GOT3 (cell line): ENCODE measurements at regions not wholly inside any gene's neighbourhood (a gene's known extent, or its start where the extent isn't known, plus 50 kb on each side); places are given as distances from the start of the nearest gene placed in this dataset.

Source experiments
- DNase-seq: peaks from one replicate; lab custom pipeline; 2025; ENCODE audit warnings: mixed read lengths; lab: John Stamatoyannopoulos, UW

DNA sequence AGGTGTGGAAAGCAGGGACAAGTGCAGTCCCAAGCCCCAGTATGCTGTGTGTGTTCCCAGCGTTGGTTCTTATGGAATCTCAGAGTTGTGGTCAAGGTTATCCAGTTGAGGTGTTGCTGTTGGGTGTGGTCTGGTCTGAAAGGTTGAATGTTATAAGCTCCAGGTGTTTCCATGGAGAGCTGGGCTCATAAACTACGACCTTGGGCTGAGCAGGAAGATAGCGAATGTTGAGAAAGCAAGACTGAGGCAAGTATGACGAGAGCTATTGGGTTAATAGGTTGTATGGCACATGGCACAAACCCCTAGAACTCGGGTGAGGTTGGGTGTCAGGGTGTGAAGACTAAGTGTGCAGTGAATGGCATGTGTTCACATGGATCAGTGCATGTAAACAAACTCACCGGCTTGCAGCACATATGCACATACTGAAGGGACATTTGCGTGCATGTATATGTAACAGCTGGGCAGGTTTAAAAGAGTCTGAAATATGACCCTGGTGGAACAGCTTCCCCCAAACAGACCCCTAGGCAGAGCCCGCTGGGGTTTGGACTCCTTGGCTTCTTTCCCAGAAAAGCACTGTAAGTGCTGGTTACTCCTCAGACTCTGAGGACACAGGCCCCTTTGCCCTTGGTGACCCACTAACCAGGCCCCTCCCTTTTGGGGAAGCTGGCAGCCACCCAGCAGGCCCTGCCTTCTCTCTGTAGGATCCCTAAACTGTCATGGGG is 117.5 kb downstream of the NAV1 start:
- DNase-seq: peak; percentile 74

DNA sequence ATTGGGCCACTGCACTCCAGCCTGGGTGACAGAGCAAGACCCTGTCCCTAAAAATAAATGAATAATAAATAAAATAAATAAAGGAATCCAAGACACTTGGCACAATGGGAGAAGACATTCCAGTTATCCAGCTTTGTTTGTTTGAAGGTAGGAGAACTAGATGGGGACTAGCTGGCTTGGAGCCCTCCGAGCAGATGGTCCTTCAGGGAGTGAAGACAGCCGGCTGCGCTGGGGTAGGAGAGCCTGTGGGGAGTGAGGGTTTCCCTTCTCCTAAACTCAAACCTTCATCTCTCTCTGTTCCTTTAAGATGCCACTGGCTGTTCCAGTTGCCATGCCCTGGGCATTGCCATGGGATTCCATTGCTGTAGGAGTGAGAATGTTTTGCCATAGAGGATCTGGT is 120.6 kb downstream of the NAV1 start:
- DNase-seq: no peak

DNA sequence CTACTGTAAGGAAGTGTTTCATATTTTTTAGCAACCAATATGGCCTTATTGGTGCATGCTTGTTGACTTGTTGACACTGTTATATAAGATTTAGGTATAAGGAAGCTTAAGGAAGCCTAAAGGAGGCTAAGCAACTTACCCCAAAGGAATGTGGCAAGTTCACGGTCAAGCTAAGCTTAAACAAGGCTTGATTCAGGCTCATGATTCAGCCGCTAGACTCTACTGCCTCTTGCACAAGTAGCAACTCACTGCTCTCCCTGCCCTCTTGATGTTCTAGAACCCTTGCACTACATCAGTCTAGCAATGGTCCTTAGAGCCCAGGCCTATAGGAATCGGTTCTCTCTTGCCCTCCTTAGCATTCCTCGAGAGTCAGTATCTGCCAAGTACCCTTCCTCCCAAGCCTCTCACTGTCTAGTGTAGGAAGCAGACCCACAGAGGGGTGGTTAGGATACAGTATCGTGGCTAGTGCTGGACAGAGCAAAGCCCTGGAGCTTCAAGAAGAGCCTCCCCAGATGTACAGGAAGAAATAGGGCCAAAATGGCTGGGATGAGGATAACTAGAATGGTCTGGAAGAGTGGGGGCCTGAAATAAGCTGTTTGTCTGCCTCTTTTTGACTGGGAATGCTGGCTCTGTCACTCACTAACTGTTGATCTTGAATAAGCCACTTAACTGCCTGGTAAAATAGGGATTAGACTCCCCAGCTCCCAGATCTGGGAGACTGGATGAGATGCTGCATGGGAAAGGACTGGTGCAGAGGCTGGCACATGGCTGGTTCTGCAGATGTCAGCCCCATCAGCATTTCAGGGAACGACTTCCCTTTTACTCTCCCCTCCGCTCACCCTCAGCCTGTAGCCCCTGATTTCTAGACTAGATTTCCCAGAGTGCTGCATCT is 122.2 kb downstream of the NAV1 start:
- no peak for DNase-seq

DNA sequence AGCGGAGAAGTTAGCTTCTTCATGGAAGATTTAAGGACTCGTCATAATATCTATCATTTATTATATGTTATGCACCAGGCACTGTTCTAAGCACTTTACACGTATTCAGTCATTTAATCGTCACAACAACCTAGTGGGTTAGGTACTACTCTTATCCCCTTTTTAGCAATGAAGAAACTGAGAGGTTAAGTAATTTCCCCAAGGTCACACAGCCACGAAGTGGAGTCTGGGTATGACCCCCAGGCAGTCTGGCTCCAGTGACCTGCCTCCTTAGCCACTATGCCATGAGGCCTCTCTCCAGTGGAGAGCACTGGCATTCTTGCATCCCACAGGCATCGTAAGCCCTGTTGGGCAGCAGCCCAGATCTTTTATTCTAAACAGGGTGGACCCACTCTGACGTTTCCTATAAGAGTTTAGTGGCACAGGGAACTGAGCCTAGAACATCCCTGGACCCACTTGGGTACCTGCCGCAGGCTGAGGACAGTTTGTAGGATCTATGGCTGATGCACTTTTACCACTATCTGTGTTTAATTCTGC is 123.0 kb downstream of the NAV1 start:
- no peak for DNase-seq

DNA sequence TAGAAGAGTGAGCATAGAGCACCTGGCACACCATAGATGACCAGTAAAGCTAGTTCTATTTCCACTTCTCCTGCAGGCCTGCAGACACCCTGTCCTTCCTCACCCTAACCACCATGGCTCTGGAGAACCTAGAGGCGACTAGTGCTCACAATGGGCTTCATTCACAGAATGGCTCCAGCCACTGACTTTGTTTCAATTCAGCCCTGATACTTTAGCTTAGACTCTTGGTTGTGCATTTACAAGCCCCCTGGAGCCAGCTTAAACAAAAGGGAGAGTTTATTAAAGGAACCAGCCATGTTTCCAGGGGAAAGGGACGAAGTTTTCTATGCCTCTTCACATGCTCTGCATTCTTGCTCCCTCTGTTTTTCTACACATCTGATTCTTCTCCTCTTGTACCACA is 123.7 kb downstream of the NAV1 start:
- DNase-seq: no peak

DNA sequence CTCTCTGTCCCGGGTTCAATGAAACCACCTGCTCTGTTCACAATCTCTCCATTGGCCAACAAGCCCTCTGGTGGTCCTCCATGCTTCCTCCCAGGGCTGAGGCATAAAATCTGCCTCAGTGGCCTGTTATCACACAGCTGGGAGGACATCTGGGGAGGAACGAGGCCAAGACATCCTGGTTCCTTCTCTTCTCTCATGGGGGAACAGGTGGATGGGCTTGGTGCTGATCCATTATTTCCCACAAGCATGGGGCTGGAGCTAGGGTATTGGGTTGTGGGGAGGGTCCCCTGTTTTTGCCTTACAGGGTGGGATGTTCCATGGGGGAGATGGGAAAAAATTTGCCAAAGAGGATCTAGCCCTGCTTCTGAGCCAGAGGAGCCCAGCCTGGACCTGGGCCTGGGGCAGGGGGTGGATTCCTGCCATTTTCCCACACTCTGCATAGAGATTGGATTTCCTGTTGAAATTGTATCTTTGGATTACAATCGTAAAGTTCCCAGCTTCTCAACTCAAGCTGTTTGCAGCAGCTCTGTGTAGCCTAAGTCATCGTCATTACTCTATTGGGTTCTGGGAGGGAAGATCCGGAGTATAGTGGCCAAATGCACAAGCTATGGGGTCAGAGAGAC is 124.7 kb downstream of the NAV1 start:
- DNase-seq: no peak

DNA sequence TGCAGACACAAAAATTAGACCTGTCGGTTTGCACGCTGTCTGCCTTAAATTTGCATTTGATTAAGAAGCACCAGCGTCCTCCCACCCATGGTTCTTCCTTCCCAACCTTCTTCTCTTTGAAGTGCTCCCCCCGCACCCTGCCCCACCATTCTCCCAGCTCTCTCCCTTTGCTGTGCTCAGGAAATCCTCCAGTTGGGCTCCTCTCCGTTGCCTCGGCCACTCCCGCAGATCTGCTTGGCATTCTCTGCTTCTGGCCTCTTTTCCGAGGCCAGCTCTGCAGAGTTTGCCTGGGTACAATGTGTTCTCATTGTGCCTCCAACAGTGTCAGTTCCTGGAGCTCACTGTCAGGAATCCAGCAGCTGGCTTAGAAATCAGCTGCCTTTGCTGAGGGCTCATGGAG is 126.1 kb downstream of the NAV1 start:
- DNase-seq: no peak

DNA sequence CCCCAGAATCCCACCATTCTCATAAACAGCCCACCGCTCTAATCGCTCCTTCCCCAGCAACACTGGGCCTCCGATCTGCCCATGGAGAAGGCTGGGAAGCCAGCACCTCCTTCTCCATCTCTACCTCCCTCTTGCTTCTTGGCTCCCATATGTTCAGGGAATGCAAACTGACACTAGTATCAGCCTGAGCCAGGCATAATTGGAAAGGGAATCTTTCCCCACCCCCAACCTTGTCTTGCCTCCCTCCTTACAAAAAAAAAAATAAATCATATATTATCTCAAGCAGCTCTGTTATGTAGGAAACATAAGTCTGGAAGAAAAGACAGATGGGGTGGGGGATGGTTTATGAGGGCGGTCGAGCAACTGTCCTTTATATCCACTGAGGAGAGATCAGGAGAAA is 127.2 kb downstream of the NAV1 start:
- no peak for DNase-seq

DNA sequence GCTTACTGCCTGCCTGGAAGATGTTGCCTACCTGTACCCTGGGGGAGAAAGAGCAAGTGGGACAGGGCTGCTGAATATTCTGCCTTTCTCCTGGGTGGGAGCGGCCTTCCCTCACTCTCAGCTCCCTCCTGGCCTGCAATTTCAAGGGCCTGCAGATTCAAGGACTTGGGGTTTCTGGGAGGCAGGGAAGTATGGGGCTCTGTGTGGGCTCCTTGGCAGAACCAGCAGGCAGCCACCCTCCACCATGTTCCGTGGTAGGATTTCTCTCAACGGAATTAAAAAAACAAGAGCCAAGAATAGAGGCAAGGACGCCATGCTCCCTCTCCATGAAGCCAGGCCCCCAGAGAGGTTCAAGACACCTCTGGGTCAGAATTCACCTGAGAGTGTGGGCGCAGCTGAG is 127.7 kb downstream of the NAV1 start:
- no peak for DNase-seq

DNA sequence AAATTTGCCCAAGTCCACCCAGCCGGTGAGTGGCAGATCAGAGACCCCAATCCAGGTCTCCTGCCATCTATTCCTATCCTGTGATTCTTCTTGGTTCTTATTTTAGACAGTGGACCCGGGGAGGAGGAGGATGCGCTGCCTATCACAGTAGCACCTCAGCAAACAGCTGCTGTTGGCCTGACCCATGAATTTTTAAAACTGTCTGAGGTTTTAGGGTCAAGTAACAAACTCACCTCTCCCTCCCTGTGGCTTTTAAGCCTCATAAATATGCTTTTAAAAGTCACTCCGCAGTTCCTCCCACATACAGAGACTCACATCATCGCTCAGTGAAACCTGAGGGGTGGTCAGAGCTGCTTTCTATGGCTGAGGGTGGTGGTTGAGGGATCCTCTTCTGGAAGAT is 128.6 kb downstream of the NAV1 start:
- no peak for DNase-seq

DNA sequence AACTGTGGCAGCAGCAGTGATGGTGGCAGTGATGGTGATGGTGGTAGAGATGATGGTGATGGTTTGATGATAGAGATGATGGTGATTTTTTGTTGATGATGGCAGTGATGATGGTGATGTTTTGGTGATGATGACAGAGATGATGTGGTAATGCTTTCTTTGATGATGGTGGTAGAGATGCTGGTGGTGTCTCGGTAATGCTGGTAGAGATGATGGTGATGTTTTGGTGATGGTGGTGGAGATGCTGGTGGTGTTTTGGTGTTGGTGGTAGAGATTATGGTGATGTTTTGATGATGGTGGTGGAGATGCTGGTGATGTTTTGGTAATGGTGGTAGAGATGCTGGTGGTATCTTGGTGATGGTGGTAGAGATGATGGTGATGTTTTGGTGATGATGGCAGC is 131.6 kb downstream of the NAV1 start:
- no peak for DNase-seq

DNA sequence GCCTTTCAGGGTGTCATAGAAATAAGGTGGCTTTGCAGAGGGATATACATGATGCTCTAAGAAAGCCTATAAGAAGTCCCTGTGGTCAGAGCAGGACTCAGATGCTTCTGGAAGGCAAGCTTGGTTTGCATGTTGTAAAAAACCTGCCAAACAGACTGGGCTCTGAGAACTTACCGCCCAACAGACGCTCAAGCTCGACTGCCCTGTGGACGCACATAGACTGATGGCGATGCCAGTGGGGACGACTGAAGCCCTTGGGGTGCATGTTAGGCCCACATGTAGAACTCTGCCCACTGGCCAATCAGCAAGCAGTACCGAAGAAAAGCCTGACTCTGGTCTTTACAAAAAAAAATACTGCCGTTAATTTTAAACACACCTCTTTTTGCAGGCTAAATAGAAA is 133.8 kb downstream of the NAV1 start:
- DNase-seq: no peak

DNA sequence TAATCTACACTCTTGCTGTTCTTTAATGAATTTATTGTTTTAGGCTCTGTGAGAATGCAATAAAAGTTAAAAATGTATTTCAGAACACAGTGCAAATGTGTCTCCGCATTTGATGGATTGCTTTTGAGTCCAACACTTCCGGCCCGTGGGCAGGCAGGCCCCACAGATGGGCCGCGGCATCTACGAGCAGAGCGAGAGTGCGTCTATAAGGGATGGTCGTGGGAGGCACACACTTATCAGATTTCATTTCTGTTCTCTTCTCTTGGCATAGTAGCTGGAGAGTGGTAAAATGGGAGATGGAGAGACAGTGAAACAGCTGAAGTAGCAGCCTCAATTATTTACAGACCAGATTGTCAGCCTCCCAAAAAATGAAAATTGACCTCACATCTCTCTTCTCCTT is 134.2 kb downstream of the NAV1 start:
- no peak for DNase-seq

DNA sequence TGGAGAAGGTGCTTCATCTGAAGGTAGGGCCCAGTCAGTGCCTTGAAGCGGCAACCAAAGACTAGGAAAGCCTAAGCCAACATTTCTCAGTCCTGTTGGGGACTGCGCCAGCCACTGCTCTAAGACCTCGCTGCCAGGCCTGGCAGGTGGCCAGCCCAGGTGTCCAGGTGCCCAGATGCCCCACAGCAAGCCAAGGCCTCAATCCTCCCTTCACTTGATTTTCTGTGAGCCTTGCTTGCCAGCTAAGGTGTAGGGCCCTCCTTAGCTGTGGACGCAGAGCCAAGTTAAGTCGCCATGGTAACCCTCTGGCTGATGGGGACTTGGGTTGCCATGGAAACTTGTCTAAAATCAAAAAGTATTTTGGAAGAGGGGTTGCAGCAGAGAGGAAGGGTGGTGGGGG is 135.0 kb downstream of the NAV1 start:
- DNase-seq: no peak

DNA sequence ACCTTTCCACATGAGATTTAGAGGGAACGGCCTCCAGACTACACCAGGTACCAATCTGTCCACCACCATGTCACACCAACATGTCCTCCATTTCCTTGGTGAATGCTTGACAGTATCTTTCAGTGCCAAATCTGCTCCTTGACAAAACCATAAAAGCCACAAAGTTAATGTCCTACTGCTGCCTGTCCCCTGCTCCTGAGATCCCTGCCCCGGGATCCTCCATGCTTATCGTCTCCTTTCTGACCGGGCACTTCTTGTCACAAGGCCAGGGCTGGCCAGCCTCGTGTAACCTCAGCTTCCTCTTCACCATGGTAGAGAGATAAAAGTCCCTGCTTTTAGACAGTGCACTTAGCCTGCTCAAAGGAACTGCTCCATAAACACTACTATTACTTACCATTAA is 136.2 kb downstream of the NAV1 start:
- no peak for DNase-seq

DNA sequence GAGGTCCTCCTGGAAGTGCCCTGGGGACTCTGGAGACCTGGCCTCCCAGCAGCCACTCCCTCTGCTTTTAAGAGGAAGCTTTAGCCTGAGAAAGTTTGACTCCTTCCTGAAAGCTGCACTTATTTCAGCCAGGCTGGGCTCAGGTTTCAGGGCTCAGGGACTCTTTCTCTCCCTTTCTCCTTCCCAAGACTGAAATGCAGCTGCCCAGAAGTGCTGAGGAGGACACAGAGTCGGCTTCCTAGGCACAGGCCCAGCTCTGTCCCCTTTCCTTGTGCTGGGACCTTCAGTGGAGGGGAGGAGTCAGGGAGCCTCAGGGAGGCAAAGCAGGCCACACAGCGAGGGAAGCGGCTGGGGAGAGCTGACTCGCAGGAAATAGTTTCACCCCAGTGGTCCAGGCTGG is 137.3 kb downstream of the NAV1 start:
- DNase-seq: no peak

DNA sequence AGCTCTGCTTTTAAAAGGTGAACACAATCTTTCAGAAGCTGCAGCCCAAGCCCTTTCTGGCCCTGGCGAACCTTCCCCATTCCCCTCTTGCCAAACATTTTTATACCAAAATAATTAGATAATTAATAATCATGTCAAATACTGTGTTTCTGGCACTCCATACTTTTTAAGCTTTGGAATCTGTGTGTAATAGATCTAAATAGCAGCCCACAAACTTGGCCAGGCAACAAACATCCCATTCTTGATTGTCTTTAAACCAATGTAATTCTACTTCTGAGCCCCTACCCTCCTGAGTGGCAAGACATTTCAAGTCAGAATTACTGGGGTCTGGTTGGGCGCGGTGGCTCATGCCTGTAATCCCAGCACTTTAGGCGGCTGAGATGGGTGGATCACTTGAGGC is 137.7 kb downstream of the NAV1 start:
- no peak for DNase-seq

DNA sequence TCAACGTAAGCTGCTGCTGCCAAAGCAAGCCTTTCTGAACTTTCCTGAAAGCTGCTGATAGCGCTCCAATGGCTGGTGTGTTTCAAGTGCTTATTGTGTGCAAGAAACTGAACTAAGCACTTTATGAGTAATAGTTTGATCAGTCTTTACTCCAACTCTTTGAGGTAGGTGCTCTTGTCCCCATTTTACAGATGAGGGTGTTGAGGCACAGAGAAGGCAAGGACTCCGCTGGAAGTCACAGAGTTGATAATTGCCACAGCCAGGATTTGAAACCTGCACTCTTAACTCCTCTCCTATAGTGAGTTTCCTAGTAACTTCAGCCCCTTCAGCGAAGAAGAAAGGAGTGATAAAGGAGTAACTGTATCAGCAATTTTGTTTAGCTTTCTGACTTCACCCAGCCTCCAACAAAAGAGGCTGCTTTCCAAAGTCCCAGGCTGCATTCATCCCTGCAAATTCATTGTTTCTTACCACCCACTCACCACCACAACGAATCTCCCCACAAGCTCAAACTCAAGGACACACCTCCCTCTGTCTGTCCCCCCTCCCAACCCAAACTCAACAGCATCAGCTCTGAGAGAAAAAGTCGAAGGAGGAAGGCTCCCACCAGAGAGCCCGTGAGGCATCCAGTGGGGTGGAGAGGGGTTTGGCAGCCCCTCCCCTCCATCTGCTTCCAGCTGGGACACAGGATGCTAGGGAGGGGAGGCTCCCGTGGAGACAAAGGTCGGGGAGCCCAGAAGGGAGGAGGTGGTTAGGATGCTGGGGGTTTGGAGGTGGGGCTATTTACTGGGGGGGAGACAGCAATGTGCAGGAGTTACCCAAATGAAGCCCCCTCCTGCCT is 139.6 kb downstream of the NAV1 start:
- no peak for DNase-seq

DNA sequence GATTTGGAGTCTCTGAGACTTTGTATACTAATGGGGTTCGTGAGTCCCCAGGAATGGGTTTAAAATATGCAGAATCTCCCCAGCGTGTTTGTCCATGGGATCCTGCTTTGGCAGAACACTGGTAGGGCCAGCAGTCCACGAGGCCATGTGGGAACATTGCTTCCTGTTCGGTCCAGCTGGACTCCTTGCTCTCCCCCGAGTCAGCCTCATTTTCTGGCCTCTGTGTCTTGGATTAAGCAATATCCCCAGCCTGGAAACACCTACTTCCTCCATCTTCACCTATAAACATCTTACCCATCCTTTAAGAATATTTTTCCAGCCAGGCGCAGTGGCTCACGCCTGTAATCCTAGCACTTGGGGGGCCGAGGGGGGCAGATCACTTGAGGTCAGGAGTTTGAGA is 142.4 kb downstream of the NAV1 start:
- DNase-seq: no peak

DNA sequence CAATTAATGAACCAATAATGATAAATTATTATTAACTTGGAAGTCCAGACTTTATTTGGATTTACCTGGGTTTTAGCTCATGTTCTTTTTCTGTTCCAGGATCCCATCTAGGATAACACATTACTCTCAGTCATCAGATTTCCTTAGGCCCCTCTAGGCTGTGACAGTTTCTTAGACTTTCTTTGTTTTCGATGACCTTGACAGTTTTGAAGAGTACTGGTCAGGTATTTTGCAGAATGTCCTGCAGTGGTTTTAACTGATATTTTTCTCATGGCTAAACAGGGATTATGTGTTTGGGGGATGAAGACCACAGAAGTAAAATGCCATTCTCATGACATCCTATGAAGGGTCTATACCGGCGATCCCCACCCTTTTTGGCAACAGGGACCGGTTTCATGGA is 144.0 kb downstream of the NAV1 start:
- no peak for DNase-seq

DNA sequence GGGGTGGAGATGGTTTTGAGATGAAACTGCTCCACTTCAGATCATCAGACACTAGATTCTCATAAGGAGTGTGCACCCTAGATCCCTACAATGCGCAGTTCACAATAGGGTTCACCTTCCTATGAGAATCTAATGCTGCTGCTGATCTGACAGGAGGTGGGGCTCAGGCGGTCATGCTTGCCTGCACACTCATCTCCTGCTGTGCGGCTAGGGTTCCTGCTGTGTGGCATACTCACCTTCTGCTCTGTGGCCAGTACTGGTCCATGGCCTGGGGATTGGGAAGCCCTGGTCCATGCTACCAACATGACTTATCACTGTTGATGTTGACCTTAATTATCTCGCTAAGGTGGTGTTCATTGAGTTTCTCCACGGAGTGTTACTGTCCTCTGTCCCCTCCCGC is 144.5 kb downstream of the NAV1 start:
- DNase-seq: no peak

DNA sequence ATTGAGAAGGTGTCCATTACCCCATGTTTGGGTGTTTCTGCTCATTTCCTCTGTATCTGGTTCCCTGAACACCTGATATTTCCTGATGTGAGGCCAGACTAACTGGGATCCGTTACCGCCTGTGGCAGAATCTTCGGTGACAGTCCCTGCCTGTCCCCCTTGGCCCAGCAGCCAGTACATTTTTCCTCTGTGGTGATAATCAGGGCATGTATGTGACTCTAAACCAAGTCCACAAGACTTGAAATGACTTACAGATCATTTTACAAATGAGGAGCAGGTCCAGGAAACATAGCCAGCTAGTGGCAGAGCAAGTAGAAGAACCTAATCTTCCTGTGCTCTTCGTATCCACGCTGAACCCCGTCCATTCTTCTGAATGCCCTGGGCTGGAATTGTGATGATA is 143.5 kb upstream of the IPO9 start:
- DNase-seq: no peak
